HG02610 (cell line): ENCODE measurements at regions not wholly inside any gene's neighbourhood (a gene's known extent, or its start where the extent isn't known, plus 50 kb on each side); places are given as distances from the start of the nearest gene placed in this dataset.

Experiments used
- ATAC-seq: cut with Tn5 transposase; IDR thresholded peaks from one replicate; pipeline ENCODE4 v1.9.1; 2021; ENCODE audit warnings: mild to moderate bottlenecking, moderate library complexity; ENCODE audit not compliant: unreplicated experiment

- ATAC-seq = no peak
Measured at GRCh38 chr2:226337941-226338600, 461.5 kb downstream of the IRS1 start.

- no peak for ATAC-seq
Measured at GRCh38 chr2:226336283-226336682, 463.3 kb downstream of the IRS1 start.

GRCh38 chr2:226334981-226335720 lies 464.5 kb downstream of the IRS1 start:
- ATAC-seq = no peak

- no peak for ATAC-seq
Measured at GRCh38 chr2:226333388-226333787, 466.2 kb downstream of the IRS1 start.

- no peak for ATAC-seq
Measured at GRCh38 chr2:226330206-226330605, 469.4 kb downstream of the IRS1 start.

- no peak for ATAC-seq
Measured at GRCh38 chr2:226329180-226329579, 470.4 kb downstream of the IRS1 start.

- no peak for ATAC-seq
Measured at GRCh38 chr2:226327830-226328229, 471.8 kb downstream of the IRS1 start.

- no peak for ATAC-seq
Measured at GRCh38 chr2:226325526-226325925, 474.1 kb downstream of the IRS1 start.

- no peak for ATAC-seq
Measured at GRCh38 chr2:226320076-226320948, 479.3 kb downstream of the IRS1 start.

- no peak for ATAC-seq
Measured at GRCh38 chr2:226317970-226318369, 481.6 kb downstream of the IRS1 start.

GRCh38 chr2:226313060-226313459 lies 486.6 kb downstream of the IRS1 start:
- ATAC-seq = no peak

- no peak for ATAC-seq
Measured at GRCh38 chr2:226312155-226312554, 487.5 kb downstream of the IRS1 start.

GRCh38 chr2:226310146-226310545 lies 489.5 kb downstream of the IRS1 start:
- no peak for ATAC-seq

- no peak for ATAC-seq
Measured at GRCh38 chr2:226308986-226309385, 490.6 kb downstream of the IRS1 start.

GRCh38 chr2:226308323-226308680 lies 491.3 kb downstream of the IRS1 start:
- no peak for ATAC-seq

GRCh38 chr2:226307487-226308322 lies 491.9 kb downstream of the IRS1 start:
- ATAC-seq = no peak

GRCh38 chr2:226306969-226307368 lies 492.7 kb downstream of the IRS1 start:
- ATAC-seq = no peak

GRCh38 chr2:226304308-226304707 lies 495.3 kb downstream of the IRS1 start:
- no peak for ATAC-seq

- no peak for ATAC-seq
Measured at GRCh38 chr2:226303707-226304106, 495.9 kb downstream of the IRS1 start.

- ATAC-seq = no peak
Measured at GRCh38 chr2:226300196-226300886, 499.3 kb downstream of the IRS1 start.
